ENCODE measurements at regions not wholly inside any gene's neighbourhood (a gene's known extent, or its start where the extent isn't known, plus 50 kb on each side); places are given as distances from the start of the nearest gene placed in this dataset.

DNA sequence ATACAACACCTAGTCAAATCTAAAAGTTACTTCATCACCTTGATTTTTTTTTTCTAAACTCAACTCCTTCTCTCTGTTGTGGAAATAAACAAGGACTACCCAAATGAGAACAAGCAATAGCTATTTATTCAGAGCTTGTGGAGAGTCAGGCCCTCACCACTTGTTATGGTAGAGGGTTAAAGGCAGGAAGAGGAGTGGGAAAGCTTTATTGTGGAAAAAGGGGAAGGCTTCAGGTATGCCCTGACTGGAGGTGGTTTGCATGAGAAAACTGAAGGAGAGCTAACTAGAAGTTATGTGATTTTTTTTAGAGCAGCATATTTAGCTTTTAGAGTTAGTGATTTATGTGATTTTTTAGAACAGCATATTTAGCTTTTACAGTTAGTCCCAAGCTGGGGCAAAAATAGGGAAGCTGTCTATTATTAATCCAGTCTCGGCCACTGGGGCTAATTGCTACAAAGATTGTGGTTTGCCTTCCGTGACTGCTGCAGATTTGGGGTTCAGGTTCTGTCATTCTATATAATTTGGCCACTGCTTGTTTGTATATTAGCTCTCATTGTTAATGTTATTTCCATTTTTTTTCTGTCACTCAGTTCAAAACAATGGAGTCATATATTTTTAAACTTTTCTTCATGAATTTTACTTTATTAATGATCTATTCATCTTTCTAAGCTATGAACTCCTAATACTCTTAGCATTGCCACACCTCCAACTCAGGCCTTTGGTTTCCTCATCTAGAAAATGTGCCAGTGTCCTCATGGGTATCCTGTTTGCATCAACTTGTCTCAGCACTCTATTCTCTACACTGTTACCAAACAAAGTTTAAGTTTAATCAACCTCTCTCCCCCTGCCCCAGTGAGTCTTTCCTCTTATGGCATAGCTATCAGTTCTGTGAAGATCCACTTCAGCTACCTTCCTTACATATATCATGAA is 713.0 kb downstream of the BRINP3 start:
- no peak overlapping the region for H3K4me3 Mint-ChIP-seq
- H3K9me3 Mint-ChIP-seq, result no peaks in the 10 kb centered on the region
- no peak for DNase-seq (ENCODE audit: extremely low spot score, unreplicated experiment)
- TF ChIP-seq, protein P1, sequence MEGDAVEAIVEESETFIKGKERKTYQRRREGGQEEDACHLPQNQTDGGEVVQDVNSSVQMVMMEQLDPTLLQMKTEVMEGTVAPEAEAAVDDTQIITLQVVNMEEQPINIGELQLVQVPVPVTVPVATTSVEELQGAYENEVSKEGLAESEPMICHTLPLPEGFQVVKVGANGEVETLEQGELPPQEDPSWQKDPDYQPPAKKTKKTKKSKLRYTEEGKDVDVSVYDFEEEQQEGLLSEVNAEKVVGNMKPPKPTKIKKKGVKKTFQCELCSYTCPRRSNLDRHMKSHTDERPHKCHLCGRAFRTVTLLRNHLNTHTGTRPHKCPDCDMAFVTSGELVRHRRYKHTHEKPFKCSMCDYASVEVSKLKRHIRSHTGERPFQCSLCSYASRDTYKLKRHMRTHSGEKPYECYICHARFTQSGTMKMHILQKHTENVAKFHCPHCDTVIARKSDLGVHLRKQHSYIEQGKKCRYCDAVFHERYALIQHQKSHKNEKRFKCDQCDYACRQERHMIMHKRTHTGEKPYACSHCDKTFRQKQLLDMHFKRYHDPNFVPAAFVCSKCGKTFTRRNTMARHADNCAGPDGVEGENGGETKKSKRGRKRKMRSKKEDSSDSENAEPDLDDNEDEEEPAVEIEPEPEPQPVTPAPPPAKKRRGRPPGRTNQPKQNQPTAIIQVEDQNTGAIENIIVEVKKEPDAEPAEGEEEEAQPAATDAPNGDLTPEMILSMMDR (conservative IDR thresholded peaks at IDR 0.05), result no peak
- no peak overlapping the region for H3K27ac Mint-ChIP-seq
- no peaks in the 10 kb centered on the region for H3K27me3 Mint-ChIP-seq
- H3K4me1 Mint-ChIP-seq (ENCODE audit: unreplicated experiment), result no peaks in the 10 kb centered on the region
- no peaks in the 10 kb centered on the region for H3K36me3 Mint-ChIP-seq

DNA sequence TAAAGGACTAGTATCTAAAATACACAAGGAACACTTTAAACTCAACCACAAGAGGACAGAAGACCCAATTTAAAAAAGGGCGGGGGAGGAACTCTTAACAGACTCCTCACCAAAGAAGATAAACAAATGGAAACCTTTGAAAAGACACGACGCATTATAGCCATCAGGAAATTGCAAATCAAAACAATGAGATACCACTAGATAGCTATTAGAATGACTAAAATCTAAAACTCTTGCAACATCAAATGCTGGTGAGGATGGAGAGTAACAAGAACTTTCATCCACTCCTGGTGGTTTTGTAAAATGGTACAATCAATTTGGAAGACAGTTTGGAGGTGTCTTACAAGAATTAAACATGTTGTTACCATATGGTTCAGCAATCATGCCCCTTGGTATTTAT is 708.2 kb downstream of the BRINP3 start:
- no peak for DNase-seq (ENCODE audit: extremely low spot score, unreplicated experiment)

DNA sequence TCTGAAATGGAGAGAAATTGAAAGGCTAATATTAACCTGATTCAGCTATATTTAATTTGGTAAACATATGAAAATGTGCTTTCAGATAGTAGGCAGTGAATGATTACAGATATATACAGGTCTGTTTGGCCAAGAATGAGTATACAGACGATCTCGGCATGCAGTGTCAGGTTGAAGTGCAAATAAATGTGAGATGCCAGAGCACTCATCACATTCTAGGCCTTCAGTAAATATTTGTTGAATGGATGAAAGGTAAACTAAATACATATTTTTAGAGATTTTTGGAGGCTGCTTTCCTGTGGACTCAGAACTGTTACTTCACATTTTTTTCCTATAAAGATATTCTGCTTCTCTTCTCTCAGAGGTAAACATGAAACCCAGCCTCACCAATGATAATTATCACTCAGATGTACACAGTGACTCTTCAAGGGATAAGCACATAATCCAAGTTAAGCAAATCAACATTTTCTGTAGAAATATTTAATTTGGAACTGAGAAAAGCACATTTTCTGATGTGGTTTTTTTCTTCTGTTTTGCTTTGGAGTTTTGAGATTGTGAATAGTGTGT is 702.9 kb downstream of the BRINP3 start:
- DNase-seq (ENCODE audit: extremely low spot score, unreplicated experiment), result no peak
- Mint-ChIP-seq H3K9me3 (no peaks in the 10 kb centered on the region), H3K27me3 (no peaks in the 10 kb centered on the region), H3K27ac (no peak overlapping the region), H3K4me3 (no peak overlapping the region), H3K4me1 (ENCODE audit: unreplicated experiment) (no peaks in the 10 kb centered on the region), H3K36me3 (no peaks in the 10 kb centered on the region)
- TF ChIP-seq, protein P1 (conservative IDR thresholded peaks at IDR 0.05), result no peak

More for the DNA sequence above, 708.2 kb downstream of the BRINP3 start:
- Mint-ChIP-seq H3K9me3 (no peaks in the 10 kb centered on the region), H3K36me3 (no peaks in the 10 kb centered on the region), H3K4me3 (no peak overlapping the region), H3K27ac (no peak overlapping the region), H3K27me3 (no peaks in the 10 kb centered on the region), H3K4me1 (ENCODE audit: unreplicated experiment) (no peaks in the 10 kb centered on the region)
- TF ChIP-seq, protein P1 (conservative IDR thresholded peaks at IDR 0.05), result no peak

DNA sequence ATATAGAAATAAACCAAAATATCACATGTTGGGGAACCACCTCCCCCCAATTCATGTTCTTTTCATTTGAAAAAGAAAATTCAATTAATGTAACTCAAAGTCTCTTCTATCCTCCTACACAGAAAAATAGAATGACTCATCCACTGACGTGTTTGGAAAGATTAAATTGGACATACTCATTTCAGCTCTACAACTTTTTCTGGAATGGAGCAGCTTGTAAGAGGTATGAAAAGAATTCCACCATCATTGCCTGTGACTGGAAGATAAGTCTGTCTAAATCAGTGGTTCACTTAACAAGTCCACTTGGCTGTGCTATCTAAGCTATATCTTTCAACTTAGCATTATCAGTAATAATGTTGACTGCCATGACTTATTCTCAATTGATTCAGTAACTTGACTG is 702.3 kb downstream of the BRINP3 start:
- Mint-ChIP-seq H3K27ac (no peak overlapping the region), H3K9me3 (no peaks in the 10 kb centered on the region), H3K4me3 (no peak overlapping the region), H3K4me1 (ENCODE audit: unreplicated experiment) (no peaks in the 10 kb centered on the region), H3K27me3 (no peaks in the 10 kb centered on the region), H3K36me3 (no peaks in the 10 kb centered on the region)
- TF ChIP-seq, protein P1 (conservative IDR thresholded peaks at IDR 0.05), result no peak
- no peak for DNase-seq (ENCODE audit: extremely low spot score, unreplicated experiment)

DNA sequence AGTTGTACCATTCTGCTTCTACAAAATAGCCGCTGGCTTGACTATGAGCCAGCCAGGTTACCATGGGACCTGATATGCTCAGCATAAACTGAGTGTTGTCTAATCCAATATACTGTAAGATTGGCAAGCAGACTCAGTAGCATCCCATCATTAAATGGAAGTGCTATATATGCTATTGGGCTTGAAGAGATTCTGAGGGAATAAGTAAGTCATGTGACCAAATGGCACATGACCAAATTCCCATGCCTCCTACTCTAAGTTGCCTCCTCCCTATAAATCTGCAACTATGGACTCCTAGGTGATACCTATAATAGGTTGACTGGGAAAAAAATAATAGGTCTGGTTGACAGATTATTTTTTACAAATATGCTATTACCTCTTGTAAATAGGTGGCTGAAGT is 698.6 kb downstream of the BRINP3 start:
- Mint-ChIP-seq H3K4me3 (no peak overlapping the region), H3K36me3 (no peaks in the 10 kb centered on the region), H3K9me3 (no peaks in the 10 kb centered on the region), H3K4me1 (ENCODE audit: unreplicated experiment) (no peaks in the 10 kb centered on the region), H3K27ac (no peak overlapping the region), H3K27me3 (no peaks in the 10 kb centered on the region)
- TF ChIP-seq, protein P1 (conservative IDR thresholded peaks at IDR 0.05), result no peak
- DNase-seq (ENCODE audit: extremely low spot score, unreplicated experiment), result no peak

All from type B pancreatic cell (in vitro differentiated cells).